ENCODE measurements at regions not wholly inside any gene's neighbourhood (a gene's known extent, or its start where the extent isn't known, plus 50 kb on each side); places are given as distances from the start of the nearest gene placed in this dataset.

DNA sequence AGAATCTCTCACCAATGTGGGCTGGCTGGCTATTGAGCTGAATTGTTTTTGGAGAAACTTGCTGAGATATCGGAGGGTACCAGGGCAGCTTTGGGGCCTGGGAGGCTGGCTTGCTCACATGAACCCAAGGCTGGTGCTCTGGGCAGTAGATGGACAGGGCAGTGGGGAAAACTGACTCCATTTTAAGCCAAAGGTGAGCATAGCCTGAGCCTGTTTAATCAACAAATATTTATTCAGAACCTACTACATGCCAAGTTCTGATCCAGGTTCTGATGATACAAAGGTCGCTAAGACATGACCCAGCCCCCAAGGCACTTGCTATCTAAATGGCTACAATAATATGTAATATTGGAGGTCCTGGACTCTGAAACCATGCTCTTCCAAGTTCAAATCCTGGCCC lies 86.6 kb downstream of the BUB3 start (continued):
- no peak for TF ChIP-seq ZNF217 (CRISPR knock-in tag; IDR thresholded peaks at IDR 0.05)
- TF ChIP-seq, protein P1, sequence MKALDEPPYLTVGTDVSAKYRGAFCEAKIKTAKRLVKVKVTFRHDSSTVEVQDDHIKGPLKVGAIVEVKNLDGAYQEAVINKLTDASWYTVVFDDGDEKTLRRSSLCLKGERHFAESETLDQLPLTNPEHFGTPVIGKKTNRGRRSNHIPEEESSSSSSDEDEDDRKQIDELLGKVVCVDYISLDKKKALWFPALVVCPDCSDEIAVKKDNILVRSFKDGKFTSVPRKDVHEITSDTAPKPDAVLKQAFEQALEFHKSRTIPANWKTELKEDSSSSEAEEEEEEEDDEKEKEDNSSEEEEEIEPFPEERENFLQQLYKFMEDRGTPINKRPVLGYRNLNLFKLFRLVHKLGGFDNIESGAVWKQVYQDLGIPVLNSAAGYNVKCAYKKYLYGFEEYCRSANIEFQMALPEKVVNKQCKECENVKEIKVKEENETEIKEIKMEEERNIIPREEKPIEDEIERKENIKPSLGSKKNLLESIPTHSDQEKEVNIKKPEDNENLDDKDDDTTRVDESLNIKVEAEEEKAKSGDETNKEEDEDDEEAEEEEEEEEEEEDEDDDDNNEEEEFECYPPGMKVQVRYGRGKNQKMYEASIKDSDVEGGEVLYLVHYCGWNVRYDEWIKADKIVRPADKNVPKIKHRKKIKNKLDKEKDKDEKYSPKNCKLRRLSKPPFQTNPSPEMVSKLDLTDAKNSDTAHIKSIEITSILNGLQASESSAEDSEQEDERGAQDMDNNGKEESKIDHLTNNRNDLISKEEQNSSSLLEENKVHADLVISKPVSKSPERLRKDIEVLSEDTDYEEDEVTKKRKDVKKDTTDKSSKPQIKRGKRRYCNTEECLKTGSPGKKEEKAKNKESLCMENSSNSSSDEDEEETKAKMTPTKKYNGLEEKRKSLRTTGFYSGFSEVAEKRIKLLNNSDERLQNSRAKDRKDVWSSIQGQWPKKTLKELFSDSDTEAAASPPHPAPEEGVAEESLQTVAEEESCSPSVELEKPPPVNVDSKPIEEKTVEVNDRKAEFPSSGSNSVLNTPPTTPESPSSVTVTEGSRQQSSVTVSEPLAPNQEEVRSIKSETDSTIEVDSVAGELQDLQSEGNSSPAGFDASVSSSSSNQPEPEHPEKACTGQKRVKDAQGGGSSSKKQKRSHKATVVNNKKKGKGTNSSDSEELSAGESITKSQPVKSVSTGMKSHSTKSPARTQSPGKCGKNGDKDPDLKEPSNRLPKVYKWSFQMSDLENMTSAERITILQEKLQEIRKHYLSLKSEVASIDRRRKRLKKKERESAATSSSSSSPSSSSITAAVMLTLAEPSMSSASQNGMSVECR (CRISPR knock-in tag; IDR thresholded peaks at IDR 0.05), result no peak

DNA sequence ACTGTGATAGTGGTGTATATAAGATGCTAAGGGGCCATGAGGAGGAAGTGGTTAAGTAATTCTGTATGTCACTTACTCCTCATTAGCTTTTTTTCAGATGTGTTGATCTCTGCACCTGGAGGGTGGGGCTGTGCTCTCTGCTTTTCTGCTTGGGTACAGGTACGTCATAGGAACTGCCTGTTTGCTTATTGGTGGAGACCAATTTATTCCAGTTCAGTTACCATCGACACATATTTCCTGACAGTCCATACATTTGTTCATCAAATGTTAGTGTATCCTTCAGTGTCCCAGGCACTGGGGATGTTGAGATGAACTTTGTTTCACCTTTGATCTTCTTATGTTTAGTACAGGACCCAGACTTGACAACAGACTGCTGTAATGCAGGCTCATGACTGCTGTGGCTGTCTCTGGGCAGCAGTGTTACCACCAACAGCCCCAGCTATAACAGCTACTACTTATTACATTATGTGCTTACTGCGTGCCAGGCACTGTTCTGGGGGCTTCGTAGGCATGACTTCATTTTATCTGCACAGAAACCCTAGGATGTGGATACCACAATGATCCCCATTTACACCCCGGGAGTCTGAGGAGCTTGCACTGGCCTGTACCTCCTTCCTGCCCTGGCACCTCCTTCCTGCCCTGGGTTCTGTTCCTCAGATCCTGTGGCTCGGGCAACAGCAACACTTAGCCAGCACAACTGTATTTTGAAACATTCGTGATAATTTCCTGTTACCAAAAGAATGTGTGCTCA lies 87.4 kb downstream of the BUB3 start:
- Histone ChIP-seq H3K9me1 (ENCODE audit: control insufficient read depth, insufficient read depth, low read length) (no peaks in the 10 kb centered on the region), H4K20me1 (replicated peaks; ENCODE audit: control insufficient read depth, insufficient read depth, low read length) (no peaks in the 10 kb centered on the region), H3K9me3 (replicated peaks; ENCODE audit: control insufficient read depth, insufficient read depth, low read depth, low read length) (no peaks in the 10 kb centered on the region), H3K36me3 (ENCODE audit: control insufficient read depth, insufficient read depth, low read length) (no peaks in the 10 kb centered on the region), H2AFZ (ENCODE audit: low read depth, low read length) (no peak overlapping the region), H3K27me3 (ENCODE audit: control insufficient read depth in 2 of 2, insufficient read depth in 2 of 2, low read length in 2 of 2) (peaks cover 0 to under 1% of the 10 kb centered on the region in 2 experiments; a peak in 1 of 5 replicates), H3K9ac (ENCODE audit: insufficient read depth in 1 of 2, low read depth in 2 of 2, low read length in 2 of 2) (no peak overlapping the region), H3K4me2 (ENCODE audit: insufficient read depth, low read length) (no peak overlapping the region), H3K27ac (ENCODE audit: extremely low read depth, low read depth, low read length) (no peak overlapping the region), H3K4me3 (no peak overlapping the region), H3K79me2 (ENCODE audit: control insufficient read depth, insufficient read depth, low read length) (no peaks in the 10 kb centered on the region), H3K4me1 (replicated peaks in 1 of 2; ENCODE audit: control insufficient read depth in 2 of 2, insufficient read depth in 2 of 2, low read length in 2 of 2) (no peaks in the 10 kb centered on the region)
- intact Hi-C loops (cut with micrococcal nuclease), result no loop called here
- POLR2A ChIA-PET, result interaction anchor here (0.6 to 1.0 kb wide), 2 partner anchors 11 to 86 kb away, joined by 3 to 4 read pairs; no protein-coding TSS in a partner anchor
- no TSS peak for BruUV-seq (replicated peaks)
- TF ChIP-seq KAT7 (CRISPR knock-in tag; IDR thresholded peaks at IDR 0.05; ENCODE audit: borderline replicate concordance) (no peak), RFX5 (IDR thresholded peaks at IDR 0.05; ENCODE audit: low read depth, low read length) (0 out of 2 replicates have a peak, but pooled peaks have one; percentile 13)
- CTCF ChIA-PET (ENCODE audit: low intra/inter-chr PET ratio), result no interaction called here
- no peak for ATAC-seq
- 0% methylated on average over 6 of the region's 7 CpGs for WGBS (ENCODE audit: insufficient coverage, low coverage, missing lambda C conversion rate)
- no peak for FAIRE-seq
- in situ Hi-C loops (cut with MboI), result no loop called here
- no peak for DNase-seq (ENCODE audit: extremely low read depth in 1 of 4, low spot score in 3 of 4)
